Suprapubic skin (tissue), 4 donors: ENCODE measurements at regions not wholly inside any gene's neighbourhood (a gene's known extent, or its start where the extent isn't known, plus 50 kb on each side); places are given as distances from the start of the nearest gene placed in this dataset.

Experiments
- DNase-seq, 2 donors: peaks; one replicate each; pipeline ENCODE4 v3.0.0-alpha.2; 2019; ENCODE audit warnings: low spot score in 2 of 2
- H3K27ac ChIP-seq: fragments of 200-600 bp; sonication (generic); one replicate; pipeline ENCODE4 v1.5.1; 2019
- H3K27me3 ChIP-seq: fragments of 200-600 bp; sonication (generic); one replicate; pipeline ENCODE4 v1.5.1; 2019
- H3K36me3 ChIP-seq: fragments of 200-600 bp; sonication (generic); one replicate; pipeline ENCODE4 v1.5.1; 2019
- H3K4me1 ChIP-seq: fragments of 200-600 bp; sonication (generic); one replicate; pipeline ENCODE4 v1.5.1; 2019
- H3K4me3 ChIP-seq: fragments of 200-600 bp; sonication (generic); one replicate; pipeline ENCODE4 v1.5.1; 2019; ENCODE audit warnings: mild to moderate bottlenecking
- H3K9me3 ChIP-seq: fragments of 200-600 bp; sonication (generic); one replicate; pipeline ENCODE4 v1.5.1; 2019
- CTCF ChIP-seq, 2 donors: fragments of 200-600 bp in 1 of 2; fragments of 450-650 bp in 1 of 2; sonication (generic) in 1 of 2; IDR thresholded peaks; one replicate each; pipeline ENCODE4 v1.5.1; 2016 to 2019; ENCODE audit warnings: antibody characterized with exemption in 2 of 2, mild to moderate bottlenecking in 1 of 2, moderate library complexity in 1 of 2
- EP300 ChIP-seq: sonication (generic); formaldehyde crosslinking; IDR thresholded peaks from one replicate; pipeline ENCODE4 v1.6.1; 2017; ENCODE audit warnings: antibody characterized with exemption
- POLR2A ChIP-seq, 2 donors: fragments of 450-650 bp; IDR thresholded peaks; one replicate each; pipeline ENCODE4 v1.6.1; 2017; ENCODE audit warnings: antibody characterized with exemption in 2 of 2, mild to moderate bottlenecking in 2 of 2, moderate library complexity in 2 of 2
- POLR2AphosphoS5 ChIP-seq, 3 donors: sonication (generic); formaldehyde crosslinking; IDR thresholded peaks; one replicate each; pipeline ENCODE4 v1.6.1; 2017; ENCODE audit warnings: antibody characterized with exemption in 3 of 3
- WGBS: methylation state at CpG from one replicate; pipeline ENCODE4 v1.1.5; 2018; 5-methylcytosine and 5-hydroxymethylcytosine counted together

GRCh38 chr1:188056011-188056410, 1227.3 kb downstream of the PLA2G4A start:
- Histone ChIP-seq H3K27me3 (no peaks in the 10 kb centered on the region), H3K9me3 (no peaks in the 10 kb centered on the region), H3K4me3 (no peak overlapping the region), H3K27ac (no peak overlapping the region), H3K4me1 (no peaks in the 10 kb centered on the region), H3K36me3 (no peaks in the 10 kb centered on the region)
- 20% methylated on average over 7 of the region's 7 CpGs for WGBS
- DNase-seq = no peak
- TF ChIP-seq POLR2AphosphoS5 (IDR thresholded peaks at IDR 0.05) (no peak), EP300 (no peak), POLR2A (IDR thresholded peaks at IDR 0.05) (no peak), CTCF (IDR thresholded peaks at IDR 0.05) (no peak)

GRCh38 chr1:188058801-188059200, 1230.1 kb downstream of the PLA2G4A start:
- no peak for TF ChIP-seq POLR2AphosphoS5 (IDR thresholded peaks at IDR 0.05)
- no peak for TF ChIP-seq CTCF (IDR thresholded peaks at IDR 0.05)
- TF ChIP-seq EP300 = no peak
- no peak for TF ChIP-seq POLR2A (IDR thresholded peaks at IDR 0.05)
- H3K36me3 ChIP-seq = no peaks in the 10 kb centered on the region
- H3K4me1 ChIP-seq = no peaks in the 10 kb centered on the region
- no peak overlapping the region for H3K27ac ChIP-seq
- no peaks in the 10 kb centered on the region for H3K27me3 ChIP-seq
- no peak overlapping the region for H3K4me3 ChIP-seq
- no peaks in the 10 kb centered on the region for H3K9me3 ChIP-seq
- DNase-seq = no peak
- WGBS = 64% methylated on average over 1 of the region's 1 CpG

- TF ChIP-seq POLR2A (IDR thresholded peaks at IDR 0.05) = no peak
- no peak for TF ChIP-seq EP300
- TF ChIP-seq CTCF (IDR thresholded peaks at IDR 0.05) = no peak
- no peak for TF ChIP-seq POLR2AphosphoS5 (IDR thresholded peaks at IDR 0.05)
- Histone ChIP-seq H3K4me3 (no peak overlapping the region), H3K9me3 (no peaks in the 10 kb centered on the region), H3K36me3 (no peaks in the 10 kb centered on the region), H3K27me3 (no peaks in the 10 kb centered on the region), H3K27ac (no peak overlapping the region), H3K4me1 (no peaks in the 10 kb centered on the region)
- DNase-seq = no peak
These were observed 1233.1 kb downstream of the PLA2G4A start for GRCh38 chr1:188061881-188062280.

GRCh38 chr1:188062456-188062855, 1233.7 kb downstream of the PLA2G4A start:
- 86% methylated on average over 1 of the region's 1 CpG for WGBS

GRCh38 chr1:188065917-188066316, 1237.2 kb downstream of the PLA2G4A start:
- H3K4me3 ChIP-seq = no peak overlapping the region
- H3K36me3 ChIP-seq = no peaks in the 10 kb centered on the region
- DNase-seq = no peak
- 82% methylated on average over 1 of the region's 1 CpG for WGBS
- no peak for TF ChIP-seq CTCF (IDR thresholded peaks at IDR 0.05)
- no peak for TF ChIP-seq POLR2AphosphoS5 (IDR thresholded peaks at IDR 0.05)
- no peak for TF ChIP-seq EP300
- no peak for TF ChIP-seq POLR2A (IDR thresholded peaks at IDR 0.05)
- H3K27me3 ChIP-seq = no peaks in the 10 kb centered on the region
- no peaks in the 10 kb centered on the region for H3K4me1 ChIP-seq
- peaks cover 4% of the 10 kb centered on the region for H3K9me3 ChIP-seq
- H3K27ac ChIP-seq = no peak overlapping the region

More at GRCh38 chr1:188062456-188062855, 1233.7 kb downstream of the PLA2G4A start:
- H3K4me3 ChIP-seq = no peak overlapping the region
- no peaks in the 10 kb centered on the region for H3K36me3 ChIP-seq
- no peaks in the 10 kb centered on the region for H3K4me1 ChIP-seq
- TF ChIP-seq POLR2AphosphoS5 (IDR thresholded peaks at IDR 0.05) (no peak), POLR2A (IDR thresholded peaks at IDR 0.05) (no peak), EP300 (no peak), CTCF (IDR thresholded peaks at IDR 0.05) (no peak)
- no peak overlapping the region for H3K27ac ChIP-seq
- no peak for DNase-seq
- H3K27me3 ChIP-seq = no peaks in the 10 kb centered on the region
- H3K9me3 ChIP-seq = no peaks in the 10 kb centered on the region
